ENCODE measurements at regions not wholly inside any gene's neighbourhood (a gene's known extent, or its start where the extent isn't known, plus 50 kb on each side); places are given as distances from the start of the nearest gene placed in this dataset.

GRCh38 chr18:78630356-78630755 is 349.3 kb upstream of the SALL3 start:
- Histone ChIP-seq H3K9me3 (ENCODE audit: insufficient read depth, low read length, severe bottlenecking) (no peaks in the 10 kb centered on the region), H4K20me1 (ENCODE audit: insufficient read depth, low read length) (no peaks in the 10 kb centered on the region), H3K27ac (ENCODE audit: low read length) (no peak overlapping the region), H3K4me2 (ENCODE audit: insufficient read depth, low read length) (no peak overlapping the region), H3K79me2 (ENCODE audit: insufficient read depth, low read length) (no peaks in the 10 kb centered on the region), H3K27me3 (ENCODE audit: insufficient read depth, low read length, poor library complexity) (peaks cover 10% of the 10 kb centered on the region), H3K36me3 (ENCODE audit: insufficient read depth, low read length) (no peaks in the 10 kb centered on the region), H2AFZ (ENCODE audit: low read depth, low read length) (no peak overlapping the region), H3K9ac (ENCODE audit: low read depth, low read length) (no peak overlapping the region), H3K4me1 (ENCODE audit: insufficient read depth, low read length) (peaks cover 7% of the 10 kb centered on the region), H3K4me3 (ENCODE audit: low read depth in 1 of 2, low read length in 2 of 2) (no peak overlapping the region)
- DNase-seq (no peak), ATAC-seq (ENCODE audit: insufficient read depth, low read depth) (no peak)
- TF ChIP-seq CTCF (IDR thresholded peaks at IDR 0.05; ENCODE audit: borderline replicate concordance, extremely low read depth, low read length, poor library complexity, severe bottlenecking) = no peak
- TF ChIP-seq EZH2 (IDR thresholded peaks at IDR 0.05; ENCODE audit: borderline replicate concordance, low read depth, low read length, severe bottlenecking) = no peak

- Histone ChIP-seq H3K4me3 (ENCODE audit: low read depth in 1 of 2, low read length in 2 of 2) (no peak overlapping the region), H3K27ac (ENCODE audit: low read length) (no peak overlapping the region), H3K27me3 (ENCODE audit: insufficient read depth, low read length, poor library complexity) (peaks cover 6% of the 10 kb centered on the region), H3K9ac (ENCODE audit: low read depth, low read length) (no peak overlapping the region), H3K4me2 (ENCODE audit: insufficient read depth, low read length) (no peak overlapping the region), H3K9me3 (ENCODE audit: insufficient read depth, low read length, severe bottlenecking) (no peaks in the 10 kb centered on the region), H4K20me1 (ENCODE audit: insufficient read depth, low read length) (no peaks in the 10 kb centered on the region), H3K79me2 (ENCODE audit: insufficient read depth, low read length) (no peaks in the 10 kb centered on the region), H3K36me3 (ENCODE audit: insufficient read depth, low read length) (no peaks in the 10 kb centered on the region), H3K4me1 (ENCODE audit: insufficient read depth, low read length) (peaks cover 7% of the 10 kb centered on the region), H2AFZ (ENCODE audit: low read depth, low read length) (no peak overlapping the region)
- ATAC-seq (ENCODE audit: insufficient read depth, low read depth) = no peak
- DNase-seq = no peak
- TF ChIP-seq EZH2 (IDR thresholded peaks at IDR 0.05; ENCODE audit: borderline replicate concordance, low read depth, low read length, severe bottlenecking) (no peak), CTCF (IDR thresholded peaks at IDR 0.05; ENCODE audit: borderline replicate concordance, extremely low read depth, low read length, poor library complexity, severe bottlenecking) (no peak)
These were observed 348.6 kb upstream of the SALL3 start for GRCh38 chr18:78630981-78631510.

- H2AFZ ChIP-seq (ENCODE audit: low read depth, low read length) = no peak overlapping the region
- H4K20me1 ChIP-seq (ENCODE audit: insufficient read depth, low read length) = no peaks in the 10 kb centered on the region
- H3K9ac ChIP-seq (ENCODE audit: low read depth, low read length) = no peak overlapping the region
- H3K4me2 ChIP-seq (ENCODE audit: insufficient read depth, low read length) = no peak overlapping the region
- H3K4me3 ChIP-seq (ENCODE audit: low read depth in 1 of 2, low read length in 2 of 2) = no peak overlapping the region
- no peaks in the 10 kb centered on the region for H3K36me3 ChIP-seq (ENCODE audit: insufficient read depth, low read length)
- peaks cover 7% of the 10 kb centered on the region for H3K4me1 ChIP-seq (ENCODE audit: insufficient read depth, low read length)
- H3K79me2 ChIP-seq (ENCODE audit: insufficient read depth, low read length) = no peaks in the 10 kb centered on the region
- H3K27me3 ChIP-seq (ENCODE audit: insufficient read depth, low read length, poor library complexity) = no peaks in the 10 kb centered on the region
- no peak for TF ChIP-seq CTCF (IDR thresholded peaks at IDR 0.05; ENCODE audit: borderline replicate concordance, extremely low read depth, low read length, poor library complexity, severe bottlenecking)
- no peak for TF ChIP-seq EZH2 (IDR thresholded peaks at IDR 0.05; ENCODE audit: borderline replicate concordance, low read depth, low read length, severe bottlenecking)
- no peak for DNase-seq
- H3K27ac ChIP-seq (ENCODE audit: low read length) = no peak overlapping the region
- H3K9me3 ChIP-seq (ENCODE audit: insufficient read depth, low read length, severe bottlenecking) = peaks cover 3% of the 10 kb centered on the region
- ATAC-seq (ENCODE audit: insufficient read depth, low read depth) = no peak
These were observed 347.5 kb upstream of the SALL3 start for GRCh38 chr18:78632111-78632541.

All from DND-41 (cell line).